ENCODE measurements at regions not wholly inside any gene's neighbourhood (a gene's known extent, or its start where the extent isn't known, plus 50 kb on each side); places are given as distances from the start of the nearest gene placed in this dataset.
"Not testable (repeated sequence)": the region's sequence is repeated elsewhere in the genome, so short reads cannot be mapped to it uniquely, and the experiment has no call there.

DNA sequence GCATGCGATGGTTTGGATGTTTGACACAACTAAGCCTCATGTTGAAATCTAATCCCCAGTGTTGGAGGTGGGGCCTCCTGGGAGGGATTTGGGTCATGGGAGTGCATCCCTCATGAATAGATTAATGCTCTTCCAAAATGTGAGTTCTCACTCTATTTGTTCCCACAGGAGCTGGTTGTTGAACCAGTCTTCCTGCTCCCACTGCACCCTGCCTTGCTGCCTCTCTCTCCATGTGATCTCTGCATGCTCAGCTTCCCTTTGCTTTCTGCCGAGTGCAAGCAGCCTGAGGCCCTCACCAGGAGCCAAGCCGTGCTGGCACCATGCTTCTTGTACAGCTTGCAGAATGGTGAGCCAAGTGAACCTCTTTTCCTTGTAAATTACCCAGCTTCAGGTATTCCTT lies 206.8 kb downstream of the VAPA start:
- no peak for DNase-seq (ENCODE audit: low read depth)

DNA sequence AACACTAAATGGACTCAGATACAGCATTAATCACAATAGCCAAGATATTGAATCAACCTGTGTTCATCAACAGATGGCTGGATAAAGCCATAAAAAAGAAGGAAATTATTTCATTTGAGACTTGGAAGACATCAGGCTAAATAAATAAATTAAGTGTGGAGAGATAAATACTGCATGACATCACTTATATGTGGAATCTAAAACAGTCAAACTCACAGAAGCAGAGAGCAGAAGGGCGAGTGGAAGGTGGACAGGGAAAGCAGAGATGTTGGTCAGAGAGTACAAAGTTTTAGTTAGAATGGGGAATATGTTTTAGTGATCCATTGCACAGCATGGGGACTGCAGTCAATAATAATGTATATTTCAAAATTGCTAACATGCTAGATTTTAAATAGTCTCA lies 207.2 kb downstream of the VAPA start:
- DNase-seq (ENCODE audit: low read depth): no peak

DNA sequence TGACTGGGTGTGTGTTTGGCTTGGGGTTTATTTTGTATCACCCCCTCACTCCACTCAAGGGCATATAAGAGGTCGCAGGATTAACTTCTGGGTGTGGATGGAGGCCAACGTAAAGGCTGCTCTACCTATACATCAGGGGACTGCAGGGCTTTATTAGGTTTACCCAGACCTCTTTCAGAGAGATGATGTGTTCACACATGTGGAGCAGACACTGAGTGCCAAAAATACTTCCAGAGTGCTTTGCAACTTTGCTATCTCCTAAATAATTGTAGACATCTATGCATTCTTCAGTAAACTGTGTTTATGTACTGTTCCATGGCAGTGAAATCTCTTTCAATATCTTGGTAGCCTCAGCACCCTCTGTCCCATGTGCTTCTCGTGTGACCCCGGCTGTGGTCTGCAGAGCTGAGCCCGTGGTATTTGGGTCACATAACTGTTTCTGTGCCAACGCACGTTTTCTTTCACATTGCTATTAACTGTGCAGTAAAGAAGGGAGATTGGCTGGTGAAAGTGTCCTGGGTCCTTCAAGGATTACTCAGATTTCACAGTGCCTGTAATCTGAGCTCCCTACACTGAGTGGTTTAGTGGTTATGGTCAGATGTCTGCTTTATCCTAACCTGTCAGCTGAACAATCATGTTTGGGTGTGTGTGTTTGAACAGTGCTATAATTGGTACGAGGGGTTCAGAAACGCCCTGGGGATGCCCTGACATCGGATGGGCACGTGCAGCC lies 208.1 kb downstream of the VAPA start:
- DNase-seq (ENCODE audit: low read depth): no peak

DNA sequence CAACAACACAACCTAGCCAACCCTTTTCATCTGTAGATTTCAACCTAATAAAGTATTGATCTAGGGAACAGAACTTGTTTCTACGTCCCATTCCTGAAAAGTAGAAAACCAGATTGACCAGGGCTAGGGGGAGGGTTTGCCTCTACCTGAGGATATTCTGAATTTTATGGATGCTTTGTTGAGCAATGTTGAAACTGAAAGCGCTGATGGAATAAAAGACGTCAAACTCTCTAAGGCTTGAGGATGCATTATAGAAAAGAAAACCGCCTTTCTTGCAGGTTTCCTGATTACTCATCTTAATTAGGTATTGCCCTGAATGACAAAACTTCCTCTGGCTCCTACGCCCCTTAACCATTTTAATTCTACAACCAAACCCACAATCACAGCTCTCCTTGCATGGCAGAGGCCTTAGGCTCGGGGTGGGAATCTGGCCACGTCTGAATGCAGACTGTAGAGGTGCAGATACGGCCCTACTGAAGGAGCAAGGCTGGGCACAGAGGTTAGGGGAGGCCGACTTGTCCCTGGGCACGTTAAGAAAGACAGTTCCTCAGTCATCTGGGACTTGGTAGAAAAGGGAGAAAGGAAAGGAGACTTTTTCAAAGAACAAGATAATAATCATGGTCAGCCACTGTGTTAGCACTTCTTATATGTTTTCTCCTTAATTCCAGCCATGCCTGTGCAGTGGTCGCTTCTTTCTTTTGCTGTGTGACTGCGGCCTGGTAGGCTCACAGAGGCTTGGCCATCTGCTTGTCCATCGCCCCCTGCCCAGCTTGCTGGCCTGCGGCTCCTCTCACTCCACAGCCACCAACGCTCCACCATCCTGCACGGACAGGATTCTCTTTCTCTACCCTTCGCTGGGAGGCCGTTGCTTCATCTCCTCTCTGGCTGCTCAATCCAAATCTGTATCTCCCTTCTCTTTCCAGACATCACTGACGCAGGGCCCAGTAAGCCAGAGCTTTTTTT lies 209.5 kb downstream of the VAPA start:
- DNase-seq (ENCODE audit: low read depth): no peak

DNA sequence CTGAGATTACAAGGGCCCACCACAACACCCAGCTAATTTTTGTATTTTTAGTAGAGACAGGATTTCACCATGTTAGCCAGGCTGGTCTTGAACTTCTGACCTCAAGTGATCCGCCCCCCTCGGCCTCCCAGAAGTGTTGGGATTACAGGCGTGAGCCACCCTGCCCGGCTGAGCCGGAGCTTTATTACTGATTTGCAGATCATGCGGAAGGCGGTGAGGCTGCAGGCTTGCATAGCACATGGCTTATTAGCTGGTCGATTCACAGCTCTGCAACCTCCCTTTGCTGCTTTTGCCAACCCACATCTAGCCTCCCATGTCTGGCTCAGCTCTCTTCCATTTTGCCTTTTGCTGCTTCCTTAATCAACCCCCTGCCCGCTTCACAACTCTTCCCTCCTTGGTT lies 210.3 kb downstream of the VAPA start:
- no peak for DNase-seq (ENCODE audit: low read depth)

DNA sequence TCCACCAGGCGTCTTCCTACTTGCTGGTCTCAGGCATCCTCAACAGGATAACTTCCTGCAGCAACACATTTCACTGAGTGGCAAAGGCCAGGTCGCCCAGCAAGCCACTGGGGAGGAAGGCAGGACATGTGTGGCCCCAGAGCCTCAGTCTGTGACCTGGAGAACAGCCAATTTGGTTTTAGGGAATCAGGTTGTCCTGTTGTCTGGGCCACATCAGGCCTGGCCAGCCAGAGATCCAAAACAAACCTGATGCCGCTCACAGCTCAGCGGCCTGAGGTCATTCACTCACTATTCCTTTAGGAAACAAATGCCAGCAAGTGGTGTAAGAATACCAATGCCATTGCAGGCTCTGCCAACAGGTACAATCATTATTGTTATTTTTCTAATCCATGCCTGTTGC lies 210.7 kb downstream of the VAPA start:
- no peak for DNase-seq (ENCODE audit: low read depth)

DNA sequence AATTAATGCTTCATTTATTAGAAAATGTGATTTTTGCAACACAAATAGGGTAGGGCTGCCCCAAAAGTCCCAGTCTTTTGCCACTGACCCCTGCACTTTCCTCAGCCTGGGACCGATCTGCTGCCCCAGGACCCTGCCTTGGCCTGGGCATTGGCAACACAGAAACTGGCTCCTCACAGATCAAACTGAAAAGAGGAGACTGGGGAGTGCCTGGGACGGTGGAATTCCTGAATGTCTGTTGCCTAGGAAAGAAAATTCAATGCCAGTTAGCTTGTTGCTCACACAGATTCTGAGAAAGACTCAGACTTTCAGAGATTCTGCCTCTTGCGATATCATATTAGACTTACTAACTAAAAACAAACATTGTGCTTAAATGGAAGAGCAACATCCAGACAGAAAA lies 211.2 kb downstream of the VAPA start:
- DNase-seq (ENCODE audit: low read depth): no peak

DNA sequence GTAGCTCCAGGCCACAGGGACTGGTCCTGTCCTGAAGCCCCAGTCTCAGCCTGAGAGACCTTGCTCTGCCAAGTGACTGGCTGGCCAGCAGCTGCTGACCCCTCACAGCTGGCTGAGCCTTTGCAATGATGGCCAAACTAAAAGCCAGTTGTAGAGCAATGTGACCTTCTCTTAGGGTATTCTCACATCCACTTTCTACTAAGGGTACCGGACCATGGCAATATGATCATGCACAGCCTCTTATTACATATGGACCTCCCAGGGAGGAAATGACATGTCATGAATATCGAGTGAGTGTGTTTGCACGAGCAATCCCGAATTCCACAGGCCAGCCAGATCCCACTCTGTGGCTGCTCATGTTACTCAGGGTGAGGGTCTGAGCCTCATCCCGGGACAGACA lies 213.9 kb downstream of the VAPA start:
- DNase-seq (ENCODE audit: low read depth): no peak

DNA sequence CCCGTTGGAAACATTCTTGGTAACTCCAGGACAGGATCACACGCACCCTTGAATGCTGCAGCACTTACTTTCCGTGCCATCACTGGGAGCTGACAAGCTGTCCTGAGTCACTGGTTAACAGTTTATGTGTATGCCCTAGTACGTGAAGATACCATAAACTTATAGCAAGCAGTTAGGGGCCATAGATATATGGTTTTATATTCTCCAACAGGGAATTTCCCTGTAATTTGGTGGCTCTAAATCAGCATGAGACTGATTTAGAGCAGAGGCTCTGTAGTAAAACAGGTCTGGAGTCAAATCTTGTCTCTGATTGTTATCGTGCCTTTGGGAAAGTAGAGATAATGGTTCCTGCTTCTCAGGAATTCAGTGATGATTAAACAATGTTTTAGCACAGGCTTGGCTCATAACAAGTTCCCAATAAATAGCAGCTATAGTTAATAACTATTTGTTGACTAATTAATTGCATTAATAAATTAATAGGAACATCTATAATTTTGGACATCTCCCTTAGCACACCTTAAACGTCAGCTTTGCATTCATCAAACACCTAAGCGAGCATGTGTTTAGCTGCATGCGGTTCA lies 215.2 kb downstream of the VAPA start:
- no peak for DNase-seq (ENCODE audit: low read depth)

DNA sequence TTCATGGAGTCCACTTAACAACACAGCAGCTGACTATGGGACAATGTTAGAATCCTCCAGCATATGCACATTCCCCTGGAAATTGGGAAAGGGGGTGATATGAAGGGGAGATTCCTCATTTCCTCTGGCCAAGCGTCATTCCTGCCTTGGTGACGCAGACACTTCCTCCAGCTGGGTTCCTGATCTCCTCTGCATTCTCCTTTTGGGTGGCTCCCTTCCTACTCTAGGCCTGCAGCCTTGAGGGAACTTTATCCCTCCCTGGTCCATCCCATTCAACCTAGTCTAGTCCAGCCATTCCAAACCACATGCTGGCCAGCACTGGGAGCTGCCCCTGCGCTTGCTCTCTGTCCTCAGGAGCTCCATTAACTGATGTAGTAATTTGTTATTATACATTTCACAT lies 216.8 kb downstream of the VAPA start:
- DNase-seq (ENCODE audit: low read depth): no peak

DNA sequence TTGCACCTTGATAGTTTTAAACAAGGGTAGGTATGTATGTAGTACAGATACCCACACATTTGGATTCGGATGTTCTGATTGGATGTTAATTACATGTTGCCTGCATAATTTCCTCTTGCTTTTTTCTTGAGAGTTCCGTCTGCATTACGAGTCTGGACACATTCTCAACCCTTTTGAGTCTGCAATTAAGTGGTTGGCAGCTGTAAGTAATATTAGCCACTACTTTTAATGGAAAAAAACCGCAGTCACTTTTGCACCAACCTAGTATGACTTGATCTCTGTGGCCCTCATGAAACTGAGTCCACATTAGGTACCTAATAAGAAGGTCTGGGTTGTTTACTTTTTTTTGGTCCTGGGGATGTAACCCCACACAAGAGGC lies 217.3 kb downstream of the VAPA start:
- DNase-seq (ENCODE audit: low read depth): no peak

DNA sequence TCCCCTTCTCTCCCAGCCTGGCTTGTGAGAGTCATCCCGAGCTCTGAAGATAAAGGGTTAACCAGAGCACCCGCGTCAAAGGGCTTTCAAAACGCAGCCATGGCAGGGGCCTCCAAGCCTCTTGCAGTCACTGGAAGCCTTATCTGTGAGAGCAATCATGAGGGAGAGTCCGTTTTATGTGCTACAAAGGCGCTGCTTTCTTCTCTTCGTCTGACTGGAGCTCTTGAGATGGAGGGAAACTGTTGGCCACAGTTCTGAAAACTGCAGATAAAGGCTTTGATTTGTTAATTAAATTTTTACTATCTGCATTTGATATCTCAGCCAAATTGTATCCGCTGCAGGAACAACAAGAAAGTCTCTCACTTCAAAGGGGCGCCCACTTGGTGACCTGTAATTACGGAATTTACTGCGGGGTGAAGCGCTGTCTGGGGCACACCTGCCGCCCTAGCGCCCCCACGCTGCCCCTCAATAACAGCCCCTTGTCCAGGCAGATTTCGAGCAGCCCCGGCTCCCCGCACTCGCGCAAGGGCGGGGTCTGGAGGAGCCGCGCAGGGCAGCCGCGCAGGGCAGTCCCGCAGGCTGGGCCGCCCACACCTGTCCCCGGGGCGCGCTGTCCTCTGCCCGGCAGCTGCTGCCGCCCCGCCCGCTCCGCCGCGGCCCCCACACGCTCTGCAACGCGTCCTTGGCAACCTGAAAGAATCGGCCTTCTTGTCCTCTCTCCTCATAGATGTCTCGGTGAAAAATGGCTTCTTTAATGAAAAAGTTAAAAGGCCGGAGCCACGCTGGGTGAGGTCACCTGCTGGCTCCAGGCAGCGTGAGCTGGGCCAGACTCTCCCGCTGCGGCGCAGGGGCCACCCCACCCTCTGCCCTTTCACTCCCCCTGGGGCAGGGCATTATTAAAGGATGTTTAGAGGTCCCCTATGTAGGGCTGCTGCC lies 217.9 kb downstream of the VAPA start:
- no peak for DNase-seq (ENCODE audit: low read depth)

DNA sequence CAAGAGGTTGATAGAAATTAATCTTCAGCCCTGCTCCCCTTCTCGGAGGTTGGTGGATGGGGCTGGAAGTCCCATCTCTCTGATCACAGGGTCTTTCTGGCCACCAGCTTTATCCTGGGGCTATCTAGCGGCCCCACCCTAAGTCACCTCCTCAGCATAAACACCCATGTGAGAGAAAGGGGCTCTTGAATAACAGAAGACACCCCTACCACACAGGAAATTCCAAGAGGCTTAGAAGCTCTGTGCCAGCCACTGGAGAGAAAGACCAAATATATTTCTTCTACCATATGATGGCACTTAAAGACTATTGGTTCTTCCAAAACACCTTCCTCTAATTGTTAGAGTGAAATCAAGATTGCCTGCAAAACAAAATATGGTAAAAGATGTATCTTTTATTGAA lies 219.7 kb downstream of the VAPA start:
- no peak for DNase-seq (ENCODE audit: low read depth)

DNA sequence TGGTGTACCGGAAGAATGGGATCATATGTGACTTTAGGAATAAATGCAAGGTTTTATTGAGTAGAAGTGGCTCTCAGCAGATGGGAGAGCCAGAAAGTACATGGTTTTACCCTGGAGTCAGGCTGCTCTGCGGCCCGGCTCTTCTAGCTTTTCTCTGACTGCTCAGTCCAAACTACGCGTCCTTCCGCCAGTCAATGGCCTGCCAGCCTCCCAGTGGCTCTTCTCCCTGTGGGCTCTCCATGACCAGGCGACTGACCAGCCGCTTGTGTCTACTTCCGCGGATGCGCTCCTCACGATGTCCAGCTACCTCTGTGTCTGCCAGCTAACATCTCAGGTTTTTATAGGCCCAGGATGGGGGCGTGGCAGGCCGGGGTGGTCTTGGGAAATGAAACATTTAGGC lies 220.4 kb downstream of the VAPA start:
- no peak for DNase-seq (ENCODE audit: low read depth)

DNA sequence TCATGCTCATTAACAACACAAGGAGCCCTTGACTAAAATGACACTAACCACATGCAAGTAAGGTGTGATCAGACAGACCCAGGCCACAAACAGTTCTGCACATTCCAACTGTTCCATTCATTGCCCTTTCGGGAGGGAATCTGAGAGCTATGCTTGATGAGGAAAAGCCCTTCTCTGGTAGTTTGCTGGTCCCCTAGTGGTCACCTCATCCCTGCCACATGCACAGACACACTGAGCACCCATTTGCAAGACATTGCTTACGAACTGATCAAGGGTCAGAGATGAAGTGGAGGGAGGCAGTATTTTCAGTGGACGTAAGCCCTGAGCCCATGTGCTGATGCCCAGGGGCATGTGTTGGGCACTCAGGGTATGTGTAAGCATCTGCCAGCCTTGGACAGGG lies 220.9 kb downstream of the VAPA start:
- not testable (repeated sequence) for DNase-seq (ENCODE audit: low read depth)

DNA sequence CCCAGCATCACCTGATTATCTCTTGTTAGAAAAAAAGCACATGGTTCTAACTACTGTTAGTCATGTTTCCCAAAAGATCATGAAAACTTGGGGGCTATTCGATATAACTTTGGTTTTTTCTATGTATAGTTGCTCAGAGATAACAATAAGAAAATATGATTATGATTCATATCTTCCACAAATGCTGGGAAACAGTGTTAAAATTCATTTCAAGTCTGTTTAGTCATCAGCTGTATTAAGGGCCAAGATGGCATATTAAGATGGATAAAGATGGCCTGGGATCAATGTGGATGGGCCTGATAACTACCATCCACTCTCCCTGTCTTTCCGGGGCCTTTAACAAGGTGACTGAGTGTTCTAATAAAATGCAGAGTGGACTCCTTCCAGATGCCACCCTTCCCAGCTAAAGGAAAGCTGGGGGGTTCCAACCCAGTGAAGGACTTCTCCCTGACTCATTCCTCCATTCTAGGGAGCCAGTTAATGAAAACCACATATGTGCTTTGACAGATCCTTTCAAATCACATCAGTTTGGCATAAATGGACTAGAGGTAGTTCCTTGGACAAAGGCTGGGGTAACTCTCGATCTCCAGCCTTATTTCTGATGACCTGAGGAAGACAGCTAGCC lies 221.6 kb downstream of the VAPA start:
- no peak for DNase-seq (ENCODE audit: low read depth)

DNA sequence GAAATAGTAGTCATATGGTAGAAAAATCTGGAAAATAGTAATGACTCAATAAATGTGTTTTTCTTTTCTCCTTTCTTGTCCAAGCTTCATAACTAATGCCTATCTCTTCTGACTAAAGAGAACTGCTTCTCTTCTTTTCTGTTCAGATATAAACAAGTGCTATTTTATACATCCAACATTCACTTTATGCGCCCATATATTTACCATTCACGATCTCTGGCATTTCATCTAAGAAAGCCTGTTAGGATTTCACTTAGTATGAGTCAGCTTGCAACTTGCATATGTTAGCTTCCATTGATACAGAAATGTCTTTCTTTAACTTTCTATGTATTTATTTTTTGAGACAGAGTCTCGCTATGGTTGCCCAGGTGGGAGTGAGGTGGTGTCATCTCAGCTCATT lies 224.9 kb downstream of the VAPA start:
- no peak for DNase-seq (ENCODE audit: low read depth)

DNA sequence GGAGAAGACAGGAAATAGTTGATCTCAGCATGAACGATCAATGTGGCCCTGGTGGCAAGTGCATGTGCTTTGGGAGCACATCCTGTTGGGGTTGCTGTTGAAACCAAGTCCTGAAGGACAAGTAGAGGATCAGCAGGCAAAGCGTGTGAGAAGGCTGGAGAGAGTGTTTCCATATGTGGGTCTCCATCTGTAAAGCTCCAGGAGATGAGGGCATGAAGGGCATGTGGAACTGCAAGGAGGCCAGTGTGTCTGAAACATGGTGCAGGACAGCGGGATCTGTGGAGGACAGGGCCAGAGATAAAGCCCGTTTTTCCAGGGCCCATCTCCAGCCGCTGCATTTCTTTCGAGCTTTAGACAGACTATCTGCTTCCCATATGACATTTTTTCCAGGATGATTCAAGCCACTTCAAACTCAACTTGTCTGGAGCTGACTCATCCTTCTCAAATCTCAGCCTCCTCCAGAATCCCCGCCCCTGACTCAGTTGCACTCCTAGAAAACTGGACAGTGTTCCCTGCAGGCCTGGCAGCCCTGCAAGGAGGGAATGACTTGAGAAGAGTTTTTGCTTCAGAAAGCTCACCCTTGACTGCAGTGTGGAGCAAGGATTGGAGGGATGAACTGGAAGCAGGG lies 226.1 kb downstream of the VAPA start:
- DNase-seq (ENCODE audit: low read depth): no peak

DNA sequence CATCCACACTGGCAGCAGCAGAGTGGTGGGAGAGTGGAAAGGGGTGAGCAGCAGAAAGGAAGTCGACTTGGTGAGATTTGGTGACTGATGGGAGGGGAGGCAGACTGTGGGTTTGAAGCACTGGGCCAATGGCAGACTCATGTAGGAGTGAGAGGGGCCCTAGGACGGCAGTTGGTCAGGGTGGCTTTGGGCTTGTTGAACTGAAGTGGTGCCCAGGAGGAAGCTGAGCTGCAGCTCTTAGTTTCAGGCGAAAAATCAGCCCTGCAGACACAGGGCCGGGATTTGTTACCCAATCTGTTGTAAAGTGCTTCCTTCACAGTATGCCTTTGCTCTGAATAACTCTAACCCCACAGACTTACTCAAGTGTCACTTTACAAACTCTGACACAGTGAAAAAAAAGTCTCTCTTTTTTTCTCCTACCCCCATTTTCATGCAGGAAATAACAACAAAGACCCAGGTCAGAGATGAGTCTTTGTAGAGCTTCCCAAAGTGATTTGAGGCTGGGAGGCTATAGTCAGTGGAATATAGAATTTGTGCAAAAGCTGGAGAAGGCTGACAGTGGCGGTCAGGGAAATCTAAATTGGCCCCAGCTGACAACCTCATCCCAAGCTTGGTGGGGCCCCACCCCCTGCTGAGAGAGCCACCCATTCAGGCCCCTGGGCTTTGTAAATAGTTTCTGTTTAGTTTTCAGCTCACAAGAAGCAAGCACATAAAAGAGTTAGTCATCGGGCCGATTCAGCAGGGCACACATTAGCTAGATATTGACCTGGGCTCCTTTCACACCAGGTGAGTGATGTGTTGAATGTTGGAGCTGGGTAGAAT lies 226.9 kb downstream of the VAPA start:
- no peak for DNase-seq (ENCODE audit: low read depth)

DNA sequence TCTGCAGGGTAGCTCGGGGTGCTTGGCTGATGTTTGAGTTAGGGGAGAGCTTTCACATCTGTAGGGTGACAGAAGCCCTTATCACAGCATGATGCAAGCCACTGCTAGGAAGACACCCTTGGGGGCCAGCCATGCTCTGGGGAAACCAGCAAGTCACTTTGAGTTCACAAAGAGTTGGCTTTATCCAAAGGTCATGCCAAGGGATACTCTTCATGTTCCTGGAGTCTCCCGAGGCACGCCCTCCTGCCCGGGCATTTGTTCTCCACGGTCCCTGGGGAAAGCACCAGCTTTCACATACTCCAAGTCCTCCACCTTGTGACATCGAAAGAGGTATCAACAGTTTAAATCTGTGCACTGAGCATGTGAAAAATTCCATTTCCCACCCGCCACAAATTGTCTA lies 227.7 kb downstream of the VAPA start:
- DNase-seq (ENCODE audit: low read depth): no peak

All from activated gamma-delta T cell treated with anti-CD3 and anti-CD28 coated beads, Interleukin-2, amount 50 U/mL, for 16 hours (primary cell).